Keratinocyte (primary cell): ENCODE measurements at regions not wholly inside any gene's neighbourhood (a gene's known extent, or its start where the extent isn't known, plus 50 kb on each side); places are given as distances from the start of the nearest gene placed in this dataset.
"Not testable (repeated sequence)": the region's sequence is repeated elsewhere in the genome, so short reads cannot be mapped to it uniquely, and the experiment has no call there.

Experiments
- CTCF ChIP-seq, 3 experiments: IDR thresholded peaks in 1 of 3; conservative IDR thresholded peaks in 1 of 3; optimal IDR thresholded peaks in 1 of 3; 2 replicates in 2 of 3; 3 replicates in 1 of 3; pipeline versions ENCODE3 to v1.5.1; 2011; ENCODE audit warnings: low read length in 3 of 3, mild to moderate bottlenecking in 3 of 3, moderate library complexity in 2 of 3, control low read depth in 1 of 3, inconsistent platforms in 1 of 3; ENCODE audit not compliant: insufficient read depth in 2 of 3; ENCODE audit errors: extremely low read depth in 1 of 3
- EZH2 ChIP-seq: IDR thresholded peaks from one replicate; pipeline ENCODE4 v1.6.1; 2012; ENCODE audit warnings: inconsistent platforms, mild to moderate bottlenecking, low read length, moderate library complexity

GRCh38 chr14:106592115-106592852, 1065.9 kb downstream of the TMEM121 start:
- not testable (repeated sequence) for TF ChIP-seq CTCF (optimal IDR thresholded peaks at IDR 0.05 in 1 of 3, IDR thresholded peaks at IDR 0.05 in 1 of 3, conservative IDR thresholded peaks at IDR 0.05 in 1 of 3; ENCODE audit: extremely low read depth in 1 of 3, insufficient read depth in 2 of 3, low read length in 3 of 3); EZH2
